ENCODE measurements at regions not wholly inside any gene's neighbourhood (a gene's known extent, or its start where the extent isn't known, plus 50 kb on each side); places are given as distances from the start of the nearest gene placed in this dataset.

- TF ChIP-seq POLR2A (IDR thresholded peaks at IDR 0.05) (no peak), CTCF (IDR thresholded peaks at IDR 0.05) (no peak)
These were observed 316.6 kb downstream of the SNX13 start for GRCh38 chr7:17623546-17624185.
